Stimulated activated CD4-positive, alpha-beta T cell treated with anti-CD3 and anti-CD28 coated beads, Interleukin-15, amount 100 ng/mL, for 1 hour (primary cell): ENCODE measurements at regions not wholly inside any gene's neighbourhood (a gene's known extent, or its start where the extent isn't known, plus 50 kb on each side); places are given as distances from the start of the nearest gene placed in this dataset.
"Not testable (repeated sequence)": the region's sequence is repeated elsewhere in the genome, so short reads cannot be mapped to it uniquely, and the experiment has no call there.

Source experiments
- DNase-seq, 2 donors: peaks; one replicate each; pipeline ENCODE4 v3.0.0-alpha.2; 2020; ENCODE audit warnings: low read depth in 1 of 2, low spot score in 1 of 2

DNA sequence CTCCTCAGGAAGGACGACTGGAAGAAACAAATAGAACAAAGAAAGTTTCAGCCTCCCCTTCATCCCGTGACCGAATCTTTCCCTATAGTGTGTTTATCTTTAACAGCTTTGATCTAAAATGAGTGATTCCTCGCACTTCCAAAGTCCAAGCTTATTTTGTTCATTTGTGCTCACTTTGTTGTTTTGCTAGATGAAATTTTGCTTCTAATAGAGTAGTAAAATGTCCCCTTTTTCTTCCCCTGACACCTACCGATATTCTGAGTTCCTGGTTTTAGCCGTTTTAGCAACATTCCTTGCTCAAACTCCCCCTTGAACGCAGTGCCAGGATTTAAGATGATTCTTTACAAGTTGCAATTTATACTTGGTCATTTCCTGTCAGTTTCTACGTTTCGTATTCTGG lies 204.2 kb downstream of the FGF9 start:
- no peak for DNase-seq

DNA sequence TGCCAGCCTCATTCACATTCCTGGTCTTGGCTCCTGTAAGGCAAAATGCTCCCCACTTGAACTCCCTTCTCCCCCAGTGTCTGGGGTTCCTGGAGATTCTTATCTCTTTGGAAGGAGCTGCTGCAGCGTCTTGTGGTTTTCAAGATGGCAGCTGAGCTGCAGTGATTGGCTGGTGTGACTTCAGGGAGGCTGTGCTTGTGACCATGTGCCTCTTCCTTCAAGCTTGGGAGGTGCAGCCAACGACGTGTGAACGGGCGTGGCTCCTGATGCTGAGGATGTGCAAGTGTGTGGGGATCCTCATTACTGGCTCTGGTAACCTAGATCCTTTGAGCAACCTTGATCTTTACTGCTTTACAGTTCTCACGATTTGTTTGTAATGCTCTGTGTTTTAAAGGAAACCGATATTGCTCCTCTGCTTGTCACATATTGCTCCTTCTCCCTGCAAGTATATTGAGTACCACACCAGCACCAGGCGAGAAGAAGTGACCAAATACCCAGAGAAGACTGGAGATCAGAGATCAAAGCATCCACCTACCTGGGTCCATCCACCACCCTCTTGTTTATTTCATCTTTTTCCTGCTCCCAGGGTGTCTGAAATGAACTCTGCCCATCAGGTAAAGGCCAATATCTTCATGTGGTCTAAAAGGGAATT lies 208.5 kb downstream of the FGF9 start:
- no peak for DNase-seq

- no peak for DNase-seq
Measured at GRCh38 chr13:21882766-21883165, 211.9 kb downstream of the FGF9 start.

GRCh38 chr13:21883713-21884112 lies 212.8 kb downstream of the FGF9 start:
- no peak for DNase-seq

GRCh38 chr13:21884299-21884909 lies 213.5 kb downstream of the FGF9 start:
- no peak for DNase-seq

DNA sequence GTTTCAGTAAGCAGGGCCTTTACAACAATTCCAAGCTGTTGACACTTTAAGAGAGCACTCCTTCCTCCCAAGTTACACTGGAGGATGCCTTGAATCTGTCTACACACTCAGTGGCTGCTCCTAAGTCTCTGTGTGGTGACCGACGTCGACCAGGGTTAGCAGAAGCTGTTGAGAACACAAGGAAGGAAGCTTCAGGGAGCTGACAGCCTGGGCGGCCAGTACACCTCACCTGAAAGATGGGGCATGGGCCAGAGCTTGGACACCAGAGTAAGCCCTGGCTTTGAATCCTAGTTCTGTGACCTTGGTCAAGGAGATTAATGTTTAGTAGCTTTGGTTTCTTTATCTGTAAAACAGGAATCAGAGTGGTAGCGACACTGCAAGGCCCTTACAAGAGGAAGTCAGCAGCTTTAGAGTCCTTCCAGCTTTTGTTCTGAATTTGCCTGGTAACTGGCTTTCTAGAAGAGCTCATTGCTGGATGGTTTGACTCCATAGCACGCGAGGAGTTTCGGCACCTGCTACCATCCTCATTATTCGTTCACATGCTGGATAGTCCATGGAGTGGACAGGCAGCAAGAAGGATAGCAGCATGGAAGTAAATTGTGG lies 214.2 kb downstream of the FGF9 start:
- no peak for DNase-seq

GRCh38 chr13:21885714-21886224 lies 214.9 kb downstream of the FGF9 start:
- no peak for DNase-seq

GRCh38 chr13:21889651-21890050 lies 218.8 kb downstream of the FGF9 start:
- no peak for DNase-seq

DNA sequence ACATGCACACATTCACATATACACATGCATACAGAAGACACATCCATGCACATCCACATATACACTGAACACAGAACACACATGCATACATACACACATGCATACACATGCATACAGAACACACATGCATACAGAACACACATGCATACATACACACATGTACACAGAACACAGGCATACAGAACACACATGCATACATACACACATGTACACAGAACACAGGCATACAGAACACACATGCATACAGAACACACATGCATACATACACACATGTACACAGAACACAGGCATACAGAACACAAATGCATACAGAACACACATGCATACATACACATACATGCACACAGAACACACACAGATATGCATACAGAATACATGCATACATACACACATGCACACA lies 219.3 kb downstream of the FGF9 start:
- DNase-seq: not testable (repeated sequence)

DNA sequence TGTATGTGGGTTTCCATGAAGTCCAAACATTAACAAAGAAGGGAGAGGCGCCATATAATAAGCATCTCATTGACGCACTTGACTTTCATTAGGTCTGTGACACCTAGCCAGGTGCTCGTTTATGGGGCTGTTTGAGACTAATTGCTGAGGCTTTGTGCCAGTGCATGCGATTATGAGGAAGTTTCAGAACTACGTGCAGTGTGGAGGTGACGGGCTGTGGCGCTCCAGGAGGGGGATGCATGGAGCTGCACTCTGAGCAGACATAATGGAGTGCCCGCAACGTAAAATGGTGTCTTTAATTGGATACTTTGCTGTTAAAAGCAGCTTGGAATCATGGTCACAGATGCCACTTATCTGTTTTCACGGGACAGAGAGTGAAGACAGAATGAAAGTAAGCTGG lies 223.2 kb downstream of the FGF9 start:
- no peak for DNase-seq

DNA sequence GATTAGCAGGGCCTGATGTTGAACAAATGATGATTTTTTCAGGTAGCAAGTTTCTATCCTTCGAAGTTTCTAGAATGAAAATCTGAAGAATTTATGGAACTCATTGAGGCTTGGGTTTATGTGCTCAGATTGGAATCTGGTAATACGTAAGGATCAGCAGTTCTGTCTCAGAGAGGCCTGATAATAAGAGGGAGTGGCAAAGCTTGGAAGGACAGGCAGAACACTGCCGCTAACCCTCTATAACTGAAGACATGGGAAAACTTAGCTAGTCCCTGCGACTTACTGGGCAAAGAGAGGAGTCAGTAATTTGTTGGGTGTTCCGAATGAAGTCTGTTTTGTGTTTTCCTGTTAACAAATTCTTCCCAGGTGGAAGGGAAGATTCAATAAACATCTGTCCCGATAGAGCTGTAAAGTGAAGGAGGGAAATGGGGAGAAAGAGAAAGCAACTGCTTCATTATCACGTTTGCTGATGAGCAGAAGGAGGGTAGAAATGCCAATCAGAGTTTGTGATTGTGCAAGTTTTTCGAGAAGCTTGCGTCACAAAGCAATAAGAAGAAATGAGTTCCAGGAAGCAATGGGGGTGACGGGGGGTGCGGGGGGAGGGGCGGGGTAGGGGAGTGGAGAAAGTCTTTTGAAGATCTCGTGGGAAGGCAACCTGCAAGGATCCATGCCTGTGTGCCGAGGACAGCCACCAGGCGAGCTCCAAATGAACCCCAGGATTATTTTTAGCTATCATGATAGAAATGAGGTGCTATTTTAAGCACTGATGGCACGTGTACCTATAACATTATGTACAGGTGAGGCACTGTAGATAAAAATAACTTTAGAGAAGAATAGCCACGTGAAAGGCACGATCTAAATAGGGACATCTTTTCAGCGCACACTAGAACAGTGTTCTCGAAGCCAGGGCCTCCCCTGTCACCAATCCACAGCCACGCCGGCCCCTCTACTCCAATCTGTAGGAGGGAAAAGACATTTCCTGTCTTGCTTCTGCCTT lies 224.1 kb downstream of the FGF9 start:
- no peak for DNase-seq

- DNase-seq: no peak
Measured at GRCh38 chr13:21895779-21896178, 224.9 kb downstream of the FGF9 start.

DNA sequence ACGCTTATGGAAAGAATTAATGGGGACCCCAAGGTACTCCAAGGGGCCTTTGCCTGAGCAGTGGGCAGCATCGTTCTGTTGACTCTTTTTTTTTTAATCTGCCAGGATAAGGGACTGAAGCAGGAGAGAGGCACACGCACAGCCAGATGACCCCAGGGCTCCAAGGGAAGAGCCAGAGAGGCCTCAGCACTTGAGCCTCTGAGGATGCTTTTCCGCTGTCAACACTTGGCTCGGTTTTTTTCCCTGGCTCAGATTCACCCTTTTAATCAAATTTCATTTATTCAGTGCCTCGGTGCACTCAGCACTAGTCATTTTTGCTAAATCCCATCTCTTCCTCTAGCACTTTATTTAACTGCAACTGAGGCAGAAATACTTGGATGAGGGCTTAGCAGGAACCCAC lies 226.3 kb downstream of the FGF9 start:
- DNase-seq: no peak

GRCh38 chr13:21898459-21898858 lies 227.6 kb downstream of the FGF9 start:
- DNase-seq: no peak

GRCh38 chr13:21898945-21899344 lies 228.1 kb downstream of the FGF9 start:
- DNase-seq: no peak

DNA sequence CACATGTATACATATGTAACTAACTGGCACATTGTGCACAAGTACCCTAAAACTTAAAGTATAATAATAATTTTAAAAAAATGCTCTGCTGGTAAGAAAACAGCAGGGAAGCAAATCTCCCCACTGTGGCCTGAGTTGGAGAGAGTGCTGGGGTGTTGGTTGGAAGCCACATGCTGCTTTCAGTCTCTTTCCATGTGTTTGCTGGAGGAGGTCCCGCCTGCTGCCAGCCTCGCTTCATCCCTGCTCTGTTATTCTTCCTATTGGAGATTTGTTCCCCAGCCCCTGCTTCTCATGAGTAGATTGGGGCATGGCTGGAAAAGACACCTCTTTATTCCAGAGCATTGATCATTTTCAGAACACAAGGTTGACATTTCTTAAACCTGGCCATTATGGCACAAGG lies 230.5 kb downstream of the FGF9 start:
- DNase-seq: no peak

DNA sequence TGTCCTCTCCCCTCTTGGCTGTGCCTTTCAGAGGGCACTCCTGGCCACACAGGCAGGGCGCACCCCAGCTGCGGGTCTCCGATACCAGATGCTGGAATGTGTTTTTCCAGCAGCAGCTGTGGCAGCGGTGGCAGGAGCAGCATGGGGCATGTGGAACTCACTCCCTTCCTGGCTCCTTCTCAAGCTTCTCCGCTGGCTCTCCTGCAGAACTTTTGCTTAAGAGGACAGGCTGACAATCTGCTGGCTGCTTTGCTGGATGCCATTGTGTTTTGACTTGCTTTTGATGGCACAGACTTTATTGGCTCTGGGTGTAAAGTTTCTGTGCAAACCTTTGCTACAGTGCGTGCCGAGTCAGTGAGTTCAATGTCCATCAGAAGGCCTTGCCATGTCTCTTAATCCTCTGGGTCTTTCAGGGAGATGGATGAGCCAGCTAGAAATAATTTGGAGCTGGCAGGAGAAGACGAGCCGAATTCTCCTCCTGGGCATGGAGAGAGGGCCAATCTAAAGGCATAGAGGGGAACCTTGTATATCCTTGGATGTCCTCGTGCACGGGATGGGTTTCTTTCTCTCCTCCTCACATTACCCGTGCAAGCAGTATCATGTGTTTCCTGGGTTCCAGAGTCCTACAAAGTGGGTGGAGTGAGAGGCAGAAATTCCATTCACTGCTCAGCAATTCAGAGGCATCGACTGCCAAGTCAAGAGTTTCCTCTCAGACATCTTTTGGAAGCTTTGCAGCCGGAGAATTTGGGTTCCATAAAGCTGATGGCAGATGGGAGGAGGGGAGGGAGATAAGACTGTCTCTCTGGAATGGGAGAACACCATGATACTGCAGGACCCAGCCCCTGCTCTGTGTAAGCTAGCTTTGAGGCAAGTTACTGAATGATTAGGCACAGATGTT lies 231.2 kb downstream of the FGF9 start:
- no peak for DNase-seq

DNA sequence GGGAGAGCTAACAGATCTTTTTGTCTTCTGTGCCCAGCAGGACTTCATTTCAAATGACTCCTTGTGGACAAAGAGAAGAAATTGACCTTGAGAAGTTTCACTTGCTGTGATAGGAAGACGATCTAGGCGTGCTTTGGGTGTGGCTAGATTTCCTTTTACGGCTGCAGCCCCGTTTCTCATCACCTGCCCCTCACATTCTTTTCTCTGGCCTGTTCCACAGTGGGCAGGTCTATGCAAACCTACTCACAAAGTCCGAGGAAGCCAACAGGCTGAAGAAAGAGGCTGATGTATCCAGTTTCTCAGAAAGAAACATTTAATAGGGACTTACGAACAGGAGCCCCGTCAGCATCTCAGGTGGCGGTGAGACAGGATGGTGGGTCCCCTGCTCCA lies 231.8 kb downstream of the FGF9 start:
- DNase-seq: no peak

DNA sequence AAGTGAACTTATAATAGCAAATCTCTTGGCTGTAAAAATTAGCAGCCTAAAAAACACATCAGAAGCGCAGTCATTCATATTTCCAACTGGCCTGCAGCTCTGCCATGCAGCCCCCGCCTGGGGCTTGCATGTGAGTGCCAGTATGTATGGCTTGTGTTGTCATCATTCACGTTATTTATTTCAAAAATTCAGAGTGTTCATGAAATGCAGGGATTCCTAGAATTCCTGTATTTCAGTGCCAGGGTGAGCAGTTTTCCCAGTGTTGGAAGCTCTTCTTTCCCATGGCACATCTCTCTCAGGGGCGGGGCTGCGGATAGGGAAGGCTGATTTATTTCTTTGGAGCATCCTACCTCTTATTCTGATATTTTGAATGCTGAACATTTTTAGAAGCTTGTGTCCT lies 234.6 kb downstream of the FGF9 start:
- no peak for DNase-seq

DNA sequence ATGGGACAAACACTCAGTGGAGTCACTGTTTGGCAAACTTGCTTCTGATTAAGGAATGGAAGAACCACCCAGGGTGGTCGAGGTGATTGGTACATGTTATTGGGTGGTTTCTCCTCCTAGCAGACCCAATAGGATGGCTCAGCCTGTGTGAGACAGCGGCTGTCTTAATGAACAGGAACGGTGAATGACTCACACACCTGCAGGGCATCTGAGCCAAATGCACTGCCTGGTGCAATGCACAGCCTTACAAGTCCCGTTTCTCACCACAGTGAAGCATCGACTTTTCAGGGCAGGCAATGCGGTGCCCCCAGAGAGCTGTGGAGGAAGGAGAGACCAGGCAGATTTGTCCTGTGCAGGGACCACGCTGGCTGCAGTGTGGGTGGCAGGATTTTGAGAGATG lies 238.5 kb downstream of the FGF9 start:
- no peak for DNase-seq
